RWPE2 (cell line): ENCODE measurements at regions not wholly inside any gene's neighbourhood (a gene's known extent, or its start where the extent isn't known, plus 50 kb on each side); places are given as distances from the start of the nearest gene placed in this dataset.

Source experiments
- ATAC-seq: fragments of 200-7000 bp; cut with Tn5 transposase; 3 replicates; pipeline ENCODE4 v1.9.1; 2021; ENCODE audit warnings: low read depth
- DNase-seq: peaks from one replicate; pipeline ENCODE4 v3.0.0-alpha.2; 2020; ENCODE audit warnings: low spot score
- H3K27ac ChIP-seq: fragments of 450-650 bp; 2 replicates; pipeline ENCODE4 v1.5.1; 2017; ENCODE audit warnings: mild to moderate bottlenecking; ENCODE audit not compliant: poor library complexity, severe bottlenecking
- H3K27me3 ChIP-seq: fragments of 250-450 bp; sonication (Bioruptor Pico); 2 replicates; pipeline ENCODE4 v1.5.1; 2021; ENCODE audit warnings: mild to moderate bottlenecking, moderate library complexity; ENCODE audit not compliant: insufficient read depth, poor library complexity, severe bottlenecking
- H3K36me3 ChIP-seq: fragments of 250-450 bp; sonication (Bioruptor Pico); 2 replicates; pipeline ENCODE4 v1.5.1; 2020; ENCODE audit warnings: low read depth, mild to moderate bottlenecking, moderate library complexity
- H3K4me1 ChIP-seq: fragments of 250-450 bp; sonication (Bioruptor Pico); 2 replicates; pipeline ENCODE4 v1.5.1; 2021; ENCODE audit warnings: mild to moderate bottlenecking, moderate library complexity; ENCODE audit not compliant: insufficient read depth, poor library complexity, severe bottlenecking
- H3K4me3 ChIP-seq: fragments of 250-450 bp; sonication (Bioruptor Pico); 2 replicates; pipeline ENCODE4 v1.5.1; 2021; ENCODE audit warnings: mild to moderate bottlenecking, moderate library complexity; ENCODE audit not compliant: severe bottlenecking
- H3K9me3 ChIP-seq: fragments of 250-450 bp; sonication (Bioruptor Pico); 2 replicates; pipeline ENCODE4 v1.5.1; 2021; ENCODE audit warnings: mild to moderate bottlenecking, moderate library complexity; ENCODE audit not compliant: severe bottlenecking
- TF ChIP-seq, protein P1 (sequence below): fragments of 450-650 bp; IDR thresholded peaks from one replicate; pipeline ENCODE4 v1.5.1; 2017; ENCODE audit warnings: mild to moderate bottlenecking, moderate library complexity; ENCODE audit not compliant: poor library complexity, severe bottlenecking

- peak; percentile 45; the same call in 2 of the 3 replicates for ATAC-seq
- no peaks in the 10 kb centered on the region for H3K36me3 ChIP-seq
- peaks cover 6% of the 10 kb centered on the region for H3K27me3 ChIP-seq
- no peak overlapping the region for H3K27ac ChIP-seq
- TF ChIP-seq, protein P1, sequence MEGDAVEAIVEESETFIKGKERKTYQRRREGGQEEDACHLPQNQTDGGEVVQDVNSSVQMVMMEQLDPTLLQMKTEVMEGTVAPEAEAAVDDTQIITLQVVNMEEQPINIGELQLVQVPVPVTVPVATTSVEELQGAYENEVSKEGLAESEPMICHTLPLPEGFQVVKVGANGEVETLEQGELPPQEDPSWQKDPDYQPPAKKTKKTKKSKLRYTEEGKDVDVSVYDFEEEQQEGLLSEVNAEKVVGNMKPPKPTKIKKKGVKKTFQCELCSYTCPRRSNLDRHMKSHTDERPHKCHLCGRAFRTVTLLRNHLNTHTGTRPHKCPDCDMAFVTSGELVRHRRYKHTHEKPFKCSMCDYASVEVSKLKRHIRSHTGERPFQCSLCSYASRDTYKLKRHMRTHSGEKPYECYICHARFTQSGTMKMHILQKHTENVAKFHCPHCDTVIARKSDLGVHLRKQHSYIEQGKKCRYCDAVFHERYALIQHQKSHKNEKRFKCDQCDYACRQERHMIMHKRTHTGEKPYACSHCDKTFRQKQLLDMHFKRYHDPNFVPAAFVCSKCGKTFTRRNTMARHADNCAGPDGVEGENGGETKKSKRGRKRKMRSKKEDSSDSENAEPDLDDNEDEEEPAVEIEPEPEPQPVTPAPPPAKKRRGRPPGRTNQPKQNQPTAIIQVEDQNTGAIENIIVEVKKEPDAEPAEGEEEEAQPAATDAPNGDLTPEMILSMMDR = no peak
- H3K4me1 ChIP-seq = no peaks in the 10 kb centered on the region
- no peak for DNase-seq
- no peaks in the 10 kb centered on the region for H3K9me3 ChIP-seq
- H3K4me3 ChIP-seq = no peak overlapping the region
Measured at GRCh38 chr4:1511441-1512041, 105.3 kb upstream of the NKX1-1 start.

GRCh38 chr4:1510931-1511330, 104.7 kb upstream of the NKX1-1 start:
- no peaks in the 10 kb centered on the region for H3K4me1 ChIP-seq
- TF ChIP-seq, protein P1 = no peak
- no peak overlapping the region for H3K4me3 ChIP-seq
- no peak overlapping the region for H3K27ac ChIP-seq
- H3K27me3 ChIP-seq = peaks cover 6% of the 10 kb centered on the region
- no peaks in the 10 kb centered on the region for H3K36me3 ChIP-seq
- ATAC-seq = no peak
- no peak for DNase-seq
- H3K9me3 ChIP-seq = no peaks in the 10 kb centered on the region

- TF ChIP-seq, protein P1 = no peak
- no peaks in the 10 kb centered on the region for H3K9me3 ChIP-seq
- H3K4me1 ChIP-seq = no peaks in the 10 kb centered on the region
- H3K27me3 ChIP-seq = peaks cover 6% of the 10 kb centered on the region
- H3K36me3 ChIP-seq = no peaks in the 10 kb centered on the region
- DNase-seq (peak; percentile 24), ATAC-seq (no peak)
- H3K4me3 ChIP-seq = no peak overlapping the region
- H3K27ac ChIP-seq = no peak overlapping the region
Measured at GRCh38 chr4:1509366-1509765, 103.1 kb upstream of the NKX1-1 start.

DNA sequence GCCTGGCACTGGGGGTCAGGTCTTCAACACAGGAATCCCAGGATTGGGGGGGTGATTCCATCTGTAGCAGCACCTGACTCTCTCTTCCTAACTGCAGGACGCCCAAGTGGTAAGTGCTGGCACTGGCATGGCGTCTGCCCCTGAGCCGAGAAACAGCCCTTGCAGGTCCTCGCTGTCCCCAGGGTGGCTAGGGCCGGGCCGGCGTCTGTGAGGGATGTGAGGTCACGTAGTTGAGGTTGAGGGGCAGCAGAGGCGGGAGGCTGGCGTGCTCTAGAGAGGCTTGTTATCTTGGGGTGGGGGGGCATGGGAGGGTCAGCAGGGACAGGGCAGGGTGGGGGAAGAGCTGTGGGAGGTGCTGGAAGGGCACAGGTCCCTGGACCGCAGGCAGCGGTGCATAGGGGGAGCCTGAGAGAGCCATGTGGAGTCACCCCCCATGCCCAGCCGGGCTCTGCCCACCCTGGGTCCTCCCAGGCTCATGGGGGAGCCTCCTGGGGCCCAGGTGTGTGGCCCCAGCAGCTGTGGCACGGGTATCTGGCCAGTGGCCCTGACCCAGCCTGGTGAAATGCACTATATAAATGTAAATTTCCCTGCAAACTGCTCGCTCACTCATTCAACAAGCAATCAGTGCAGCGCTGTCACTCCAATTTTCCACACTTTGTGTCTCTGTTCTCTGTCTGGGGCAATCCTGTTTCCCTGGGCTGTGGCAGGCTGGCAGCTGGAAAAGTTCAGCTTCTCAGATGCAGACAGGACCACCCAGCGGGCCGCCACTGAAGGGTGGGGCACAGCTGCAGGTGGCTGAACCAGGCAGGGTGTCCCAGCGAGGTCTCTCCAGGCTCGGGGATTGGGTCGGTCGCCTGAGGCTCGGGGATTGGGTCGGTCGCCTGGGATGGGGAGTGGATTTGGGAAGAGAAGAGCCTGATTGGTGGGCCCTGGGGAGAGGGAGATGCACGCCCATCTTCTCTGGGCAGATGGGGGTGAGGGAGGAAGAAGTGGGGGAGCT, 102.2 kb upstream of the NKX1-1 start:
- no peak overlapping the region for H3K27ac ChIP-seq
- H3K27me3 ChIP-seq = peaks cover 6% of the 10 kb centered on the region
- ATAC-seq (no peak), DNase-seq (peak; percentile 51)
- H3K9me3 ChIP-seq = no peaks in the 10 kb centered on the region
- H3K36me3 ChIP-seq = no peaks in the 10 kb centered on the region
- H3K4me1 ChIP-seq = no peaks in the 10 kb centered on the region
- TF ChIP-seq, protein P1 = no peak
- H3K4me3 ChIP-seq = no peak overlapping the region
